GM18867 (cell line): ENCODE measurements at regions not wholly inside any gene's neighbourhood (a gene's known extent, or its start where the extent isn't known, plus 50 kb on each side); places are given as distances from the start of the nearest gene placed in this dataset.

Source experiments
- ATAC-seq: cut with Tn5 transposase; IDR thresholded peaks from one replicate; pipeline ENCODE4 v1.9.1; 2021; ENCODE audit warnings: mild to moderate bottlenecking, moderate library complexity; ENCODE audit not compliant: unreplicated experiment

DNA sequence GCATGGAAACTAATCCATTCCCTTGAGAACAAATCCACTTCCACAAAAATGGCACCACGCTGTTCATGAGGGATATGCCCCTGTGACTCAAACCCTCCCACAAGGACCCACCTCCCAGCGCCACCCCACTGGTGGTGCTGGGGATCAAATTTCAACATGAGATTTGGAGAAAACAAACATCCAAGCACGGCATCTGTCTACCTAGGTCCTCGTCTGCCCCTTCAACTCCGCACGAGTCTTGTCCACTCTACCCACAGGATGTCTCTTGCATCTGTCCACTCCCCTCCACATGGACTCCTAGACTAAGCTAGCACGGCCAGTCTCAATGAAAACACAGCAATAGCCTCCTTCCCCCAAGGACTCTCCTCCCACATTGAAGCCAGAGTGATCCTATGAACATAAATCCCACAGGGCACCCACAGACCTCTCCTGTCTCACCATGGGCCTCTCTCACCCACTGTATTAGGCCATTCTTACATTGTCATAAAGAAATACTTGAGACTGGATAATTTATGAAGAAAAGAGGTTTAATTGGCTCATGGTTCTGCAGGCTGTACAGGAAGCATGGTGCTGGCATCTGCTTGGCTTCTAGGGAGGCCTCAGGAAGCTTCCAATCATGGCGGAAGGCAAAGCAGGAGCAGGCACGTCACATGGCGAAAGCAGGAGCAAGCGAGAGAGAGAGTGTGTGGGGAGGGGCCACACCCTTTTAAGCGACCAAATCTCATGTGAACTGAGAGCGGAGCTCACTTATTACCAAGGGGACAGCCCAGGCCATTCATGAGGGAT is 101.4 kb downstream of the TOMM20 start:
- ATAC-seq = no peak

DNA sequence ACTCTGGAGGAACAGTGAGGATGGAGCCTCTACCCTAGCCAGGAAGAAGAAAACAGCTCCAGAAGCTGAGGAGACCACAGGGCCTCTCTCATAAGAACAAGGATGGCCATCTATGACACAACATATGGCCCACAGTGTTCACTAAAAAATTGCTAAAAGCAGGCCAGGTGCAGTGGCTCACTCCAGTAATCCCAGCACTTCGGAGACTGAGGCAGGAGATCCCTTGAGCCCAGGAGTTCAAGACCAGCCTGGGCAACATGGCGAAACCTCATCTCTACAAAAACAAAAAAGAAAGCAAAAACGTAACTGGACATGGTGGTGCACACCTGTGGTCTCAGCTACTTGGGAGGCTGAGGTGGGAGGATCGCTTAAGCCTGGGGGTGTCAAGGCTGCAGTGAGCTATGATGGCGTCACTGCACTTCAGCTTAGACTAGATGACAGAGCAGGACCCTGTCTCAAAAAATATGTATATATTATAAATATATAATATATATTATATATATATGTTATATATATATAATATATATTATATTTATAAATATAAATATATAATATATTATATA is 103.1 kb downstream of the TOMM20 start:
- no peak for ATAC-seq

DNA sequence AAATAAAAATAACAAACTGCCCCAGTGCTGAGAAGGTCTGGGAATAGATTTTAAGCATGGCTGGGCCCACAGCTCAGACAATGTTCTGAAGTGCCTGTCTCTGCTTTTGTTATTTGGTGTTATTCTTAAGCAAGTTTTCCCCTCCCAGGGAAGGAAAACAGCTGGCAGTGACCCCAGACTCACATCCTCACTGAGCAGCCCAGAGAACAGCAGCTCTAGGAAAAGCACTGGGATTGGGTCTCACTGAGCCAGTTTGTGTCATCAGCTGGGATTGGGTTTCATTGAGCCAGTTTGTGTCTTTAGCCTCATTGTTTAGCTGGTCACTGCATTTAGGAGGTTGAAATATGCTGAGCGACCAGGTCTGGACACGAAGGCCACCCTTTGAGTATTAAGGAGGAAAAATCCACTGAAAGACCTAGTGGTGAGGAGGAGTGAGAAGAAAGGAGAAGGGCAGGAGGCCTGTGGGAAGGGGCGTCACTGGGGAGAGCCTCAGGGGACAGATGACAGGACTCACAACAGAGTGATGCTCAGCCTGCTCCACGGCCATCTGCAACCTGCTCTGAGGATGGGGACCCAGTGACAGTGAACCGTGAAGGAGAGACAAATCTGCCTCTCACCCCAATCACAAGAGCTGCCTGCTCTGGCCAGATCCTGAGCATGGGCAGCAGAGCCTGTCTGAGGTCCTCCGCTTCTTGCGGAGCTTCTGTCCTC is 103.8 kb downstream of the TOMM20 start:
- ATAC-seq = no peak

DNA sequence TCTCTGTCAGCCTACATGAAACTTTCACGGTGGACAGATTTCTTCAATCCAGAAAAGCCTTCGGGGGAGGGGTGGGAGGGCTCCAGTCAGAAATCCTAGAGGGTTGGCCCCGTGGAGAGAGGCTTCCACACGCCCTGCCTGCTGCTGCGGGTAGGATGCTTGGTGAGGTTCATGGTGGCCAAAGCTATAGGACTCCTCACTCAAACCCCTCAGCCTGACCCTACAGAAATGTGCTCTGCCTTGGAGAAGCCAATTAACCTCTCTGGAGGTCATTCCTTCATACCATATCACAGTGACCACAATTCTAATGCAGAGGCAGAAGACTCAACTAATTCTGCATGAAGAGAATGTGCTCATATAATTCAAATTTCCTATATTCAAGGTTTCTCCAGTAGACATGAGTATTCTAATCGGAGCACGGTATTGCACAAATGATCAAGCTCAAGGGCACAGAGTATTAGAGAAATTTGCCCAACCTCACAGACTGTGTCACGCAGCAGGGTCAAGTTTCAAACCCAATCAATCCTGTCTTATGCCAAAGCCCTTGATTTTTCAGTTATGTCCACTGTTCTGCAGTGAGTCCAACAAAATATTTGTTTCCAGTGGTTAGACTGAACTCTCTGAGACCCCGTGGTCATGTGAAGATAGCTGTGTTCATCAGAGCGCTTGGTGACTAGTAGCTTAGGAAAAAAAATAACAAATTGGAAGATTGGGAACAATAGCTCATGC is 104.8 kb downstream of the TOMM20 start:
- no peak for ATAC-seq

DNA sequence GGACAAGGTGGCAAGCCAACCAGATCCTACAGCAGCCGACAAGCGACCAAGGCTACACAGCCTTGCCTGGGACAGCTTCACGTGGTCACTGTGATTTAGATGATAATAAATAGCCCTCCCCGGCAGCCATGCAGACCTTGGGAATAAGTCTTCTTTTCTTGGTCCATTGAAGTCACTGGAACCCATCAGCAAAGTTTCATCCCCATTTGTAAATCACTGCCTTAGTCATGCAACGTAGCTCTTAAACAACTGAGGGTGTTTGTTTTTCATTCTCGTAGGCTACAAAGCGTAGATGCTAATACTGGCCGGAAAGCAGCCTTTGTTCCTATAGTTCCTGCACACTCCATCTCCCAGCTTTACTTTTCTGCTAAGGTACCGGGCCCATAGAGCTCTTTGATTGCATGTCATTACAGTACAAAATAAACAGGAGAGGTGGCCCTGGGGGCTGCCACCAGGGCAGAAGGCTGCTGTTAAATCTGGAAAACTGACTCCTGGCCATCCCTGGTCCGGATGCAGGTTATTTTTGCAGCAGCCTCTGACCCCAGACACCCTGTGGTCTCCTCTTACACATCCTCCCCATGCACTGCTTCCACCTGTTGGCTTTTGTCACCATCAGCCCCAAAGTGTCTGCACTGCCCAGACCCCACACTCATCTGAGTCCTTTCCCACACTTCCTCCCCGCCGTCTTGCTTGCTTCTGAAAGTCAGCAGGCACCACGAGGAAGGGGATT is 105.5 kb downstream of the TOMM20 start:
- no peak for ATAC-seq

DNA sequence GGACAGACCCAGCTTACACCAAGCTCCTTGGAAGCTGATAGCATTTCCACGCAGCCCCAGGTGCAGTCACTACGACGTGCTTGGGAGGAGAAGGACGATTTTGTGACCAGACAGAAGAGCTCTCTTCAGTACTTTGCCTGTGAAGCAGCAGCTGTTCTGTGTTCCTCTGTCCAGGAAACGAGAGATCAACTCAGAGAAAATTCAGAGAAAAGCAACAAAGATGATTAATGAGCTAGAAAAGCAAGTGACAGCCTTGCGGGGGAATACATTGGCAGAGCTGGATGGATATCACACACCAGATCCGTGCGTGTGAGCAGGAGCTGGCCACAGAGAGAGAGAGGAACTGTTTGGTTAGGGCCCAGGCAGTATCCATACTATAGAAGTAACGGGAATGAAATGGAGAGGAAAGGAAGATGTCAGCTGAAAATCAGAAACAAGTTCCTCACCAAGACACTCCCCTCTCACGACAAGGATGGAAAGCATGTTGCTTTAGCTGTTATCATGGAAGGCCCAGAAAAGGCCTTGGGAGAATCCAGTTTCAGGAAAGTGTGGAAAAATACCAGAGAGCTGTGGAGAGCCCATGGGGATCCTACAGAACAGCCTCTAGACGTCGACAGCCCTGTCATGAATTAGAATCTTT is 106.2 kb downstream of the TOMM20 start:
- no peak for ATAC-seq

DNA sequence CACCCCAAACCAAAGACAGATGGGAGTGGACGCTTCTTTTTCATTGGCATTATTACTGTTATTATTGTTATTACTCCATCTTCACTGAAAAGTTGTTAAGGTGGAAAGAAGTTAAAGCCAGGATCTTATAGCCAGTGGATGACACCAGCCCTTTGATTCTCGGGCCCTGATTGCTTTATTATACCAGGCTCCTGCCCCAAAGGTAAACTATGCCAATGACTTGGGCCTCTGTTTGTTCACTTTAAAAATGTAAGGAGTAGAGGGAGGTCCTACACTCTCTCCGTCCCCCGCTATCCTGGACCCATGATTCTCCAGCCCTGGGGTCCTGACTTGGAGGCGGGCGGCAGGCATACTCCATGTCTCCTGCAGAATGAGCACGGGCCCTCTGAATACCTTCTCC is 106.8 kb downstream of the TOMM20 start:
- ATAC-seq = no peak

DNA sequence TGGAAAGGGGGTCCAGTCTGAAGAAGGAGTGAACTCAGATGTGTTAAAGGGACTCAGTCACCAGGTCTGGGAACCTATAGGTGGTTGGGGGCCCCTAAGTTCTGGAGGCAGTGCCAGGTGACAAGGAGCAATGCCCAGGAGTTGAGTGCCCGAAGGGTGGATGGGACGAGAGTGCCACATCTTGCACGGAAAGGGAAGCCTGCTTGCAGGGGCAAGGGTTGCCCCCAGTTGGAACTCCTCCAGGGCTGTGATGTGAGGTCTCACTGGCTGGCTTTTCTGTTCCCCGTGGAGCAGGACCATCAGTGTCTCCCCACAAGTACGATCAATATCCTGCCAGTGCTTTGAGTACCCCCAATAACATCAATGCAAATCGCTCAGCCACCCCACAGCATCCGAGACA is 107.3 kb downstream of the TOMM20 start:
- ATAC-seq = no peak

GRCh38 chr1:235019961-235020360 is 108.7 kb downstream of the TOMM20 start:
- no peak for ATAC-seq

DNA sequence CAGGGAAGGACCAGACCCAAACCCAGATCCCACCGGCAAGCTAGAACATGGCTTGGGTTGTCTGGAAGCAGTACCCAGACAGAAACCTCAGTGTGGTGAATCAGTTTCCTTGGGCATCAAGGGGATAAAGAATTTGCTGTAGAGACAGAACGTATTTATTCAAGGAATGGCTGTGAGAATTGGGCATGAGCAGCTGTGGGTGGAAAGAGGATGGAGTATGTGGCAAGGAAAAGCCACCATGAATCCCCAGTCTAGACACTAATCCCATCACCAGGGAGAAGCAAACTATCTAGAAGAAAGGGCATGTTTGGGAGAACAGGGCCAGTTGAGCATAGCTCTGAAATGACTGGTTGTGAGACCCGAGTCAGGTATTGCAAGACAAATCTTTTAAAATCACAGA is 109.2 kb downstream of the TOMM20 start:
- no peak for ATAC-seq

- no peak for ATAC-seq
Observed at GRCh38 chr1:235018720-235019444, 109.8 kb downstream of the TOMM20 start.

DNA sequence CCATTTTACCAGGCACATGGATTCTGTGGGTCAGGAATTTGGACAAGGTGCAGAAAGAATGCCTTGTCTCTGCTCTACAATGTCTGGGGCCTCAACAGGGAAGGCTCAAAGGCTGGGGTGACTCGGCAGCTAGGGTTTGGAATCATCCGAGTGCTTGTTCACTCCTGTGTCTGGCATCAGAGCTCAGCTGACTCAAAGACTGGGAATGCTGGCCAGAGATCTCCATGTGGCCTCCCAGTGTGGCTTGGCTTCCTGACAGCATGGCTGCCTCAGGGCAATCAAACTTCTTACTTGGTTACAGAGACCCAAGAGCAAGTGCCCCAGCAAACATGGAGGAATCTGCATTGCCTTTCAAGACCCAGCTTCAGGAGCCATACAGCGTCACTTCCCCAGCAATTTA is 110.5 kb downstream of the TOMM20 start:
- ATAC-seq = no peak

- ATAC-seq = no peak
Observed at GRCh38 chr1:235017719-235018118, 110.9 kb downstream of the TOMM20 start.

GRCh38 chr1:235017191-235017590 is 111.4 kb downstream of the TOMM20 start:
- ATAC-seq = no peak

DNA sequence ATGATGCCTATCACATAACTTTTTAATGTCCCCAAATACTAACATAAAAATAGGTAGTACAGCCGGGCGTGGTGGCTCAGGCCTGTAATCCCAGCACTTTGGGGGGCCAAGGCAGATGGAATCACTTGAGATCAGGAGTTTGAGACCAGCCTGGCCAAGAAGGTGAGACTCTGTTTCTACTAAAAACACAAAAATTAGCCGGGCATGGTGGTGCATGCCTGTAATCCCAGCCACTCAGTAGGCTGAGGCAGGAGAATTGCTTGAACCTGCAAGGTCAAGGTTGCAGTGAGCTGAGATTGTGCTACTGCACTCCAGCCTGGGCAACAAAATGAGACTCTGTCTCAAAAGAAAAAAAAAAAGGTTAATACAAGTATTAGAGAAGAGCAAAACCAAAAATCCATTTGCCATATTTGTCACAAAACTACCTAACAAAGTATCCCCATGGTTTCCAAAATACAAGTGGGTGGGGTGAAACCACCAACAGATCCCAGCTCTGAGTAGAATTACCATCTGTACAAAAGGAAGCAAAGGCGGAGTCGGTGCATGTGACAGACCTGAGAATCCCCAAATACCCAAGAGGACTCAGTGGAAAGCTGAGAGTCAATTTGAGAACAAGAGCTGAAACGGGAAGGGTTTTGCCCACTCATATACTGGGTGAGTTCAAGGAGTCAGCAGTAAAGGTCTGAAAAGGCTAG is 113.2 kb downstream of the TOMM20 start:
- no peak for ATAC-seq

GRCh38 chr1:235014756-235015155 is 113.9 kb downstream of the TOMM20 start:
- ATAC-seq = no peak

- ATAC-seq = no peak
Observed at GRCh38 chr1:235013512-235013911, 115.1 kb downstream of the TOMM20 start.

DNA sequence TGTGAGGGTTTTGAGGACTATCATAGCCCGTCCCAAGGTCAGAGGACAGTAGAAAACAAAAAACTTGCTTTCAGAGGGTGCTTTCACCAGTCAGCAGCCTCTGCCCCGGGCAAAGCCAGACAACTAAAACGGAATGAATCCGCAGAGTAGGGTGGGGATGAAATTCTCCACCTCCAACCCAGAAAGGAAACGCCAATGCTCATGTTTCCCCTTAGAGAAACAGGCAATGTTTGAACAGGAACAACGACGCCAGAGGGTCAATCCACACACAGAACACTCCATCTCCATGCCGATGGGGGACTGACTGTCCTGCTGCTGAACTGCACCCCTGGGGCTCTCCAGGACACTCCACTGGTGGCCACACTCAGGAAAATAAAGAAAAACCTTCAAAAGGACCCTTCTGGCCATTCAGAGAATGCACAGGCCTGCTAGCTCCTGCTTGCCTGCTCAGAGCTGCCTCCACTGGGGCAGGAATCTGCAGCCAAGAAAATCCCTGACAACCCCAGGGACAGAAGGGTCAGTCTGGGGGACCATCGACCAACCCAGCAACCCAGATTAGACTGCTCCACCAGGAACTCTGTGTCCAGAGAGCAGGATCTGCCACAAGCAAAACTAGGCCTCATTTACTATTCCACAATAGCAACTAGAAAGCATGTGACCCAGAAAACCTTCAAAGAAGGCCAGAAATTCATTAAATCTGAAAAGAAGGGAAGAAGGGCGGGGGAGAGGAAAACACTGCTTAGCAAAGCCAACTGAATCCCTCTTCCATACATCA is 116.0 kb downstream of the TOMM20 start:
- ATAC-seq = no peak
